Fibroblast of villous mesenchyme (primary cell): ENCODE measurements at regions not wholly inside any gene's neighbourhood (a gene's known extent, or its start where the extent isn't known, plus 50 kb on each side); places are given as distances from the start of the nearest gene placed in this dataset.

Experiments used
- DNase-seq: peaks from one replicate; pipeline ENCODE4 v3.0.0-alpha.2; 2010; ENCODE audit warnings: low read depth
- H3K4me3 ChIP-seq: 2 replicates; pipeline ENCODE4 v1.5.1; 2011; ENCODE audit warnings: low read depth, mild to moderate bottlenecking, low read length
- CTCF ChIP-seq: IDR thresholded peaks from 2 replicates; pipeline ENCODE4 v1.5.1; 2012; ENCODE audit warnings: low read depth, mild to moderate bottlenecking, low read length; ENCODE audit not compliant: insufficient read depth

GRCh38 chr2:66714610-66715009 lies 279.7 kb downstream of the MEIS1 start:
- no peak for DNase-seq
- H3K4me3 ChIP-seq: no peak overlapping the region
- TF ChIP-seq CTCF: no peak

- H3K4me3 ChIP-seq: no peak overlapping the region
- DNase-seq: no peak
- no peak for TF ChIP-seq CTCF
Measured at GRCh38 chr2:66717218-66717905, 282.4 kb downstream of the MEIS1 start.

GRCh38 chr2:66717973-66718372 lies 283.0 kb downstream of the MEIS1 start:
- no peak overlapping the region for H3K4me3 ChIP-seq
- no peak for TF ChIP-seq CTCF
- DNase-seq: no peak

- no peak for TF ChIP-seq CTCF
- no peak overlapping the region for H3K4me3 ChIP-seq
- no peak for DNase-seq
Measured at GRCh38 chr2:66721776-66722175, 286.9 kb downstream of the MEIS1 start.

GRCh38 chr2:66724241-66724640 lies 289.3 kb downstream of the MEIS1 start:
- DNase-seq: no peak
- no peak for TF ChIP-seq CTCF
- no peak overlapping the region for H3K4me3 ChIP-seq

- H3K4me3 ChIP-seq: no peak overlapping the region
- DNase-seq: no peak
- TF ChIP-seq CTCF: no peak
Measured at GRCh38 chr2:66729416-66730330, 294.7 kb downstream of the MEIS1 start.
